ENCODE measurements at regions not wholly inside any gene's neighbourhood (a gene's known extent, or its start where the extent isn't known, plus 50 kb on each side); places are given as distances from the start of the nearest gene placed in this dataset.

GRCh38 chr5:87152886-87153285 is 114.8 kb upstream of the RASA1 start:
- Histone ChIP-seq H3K27me3 (ENCODE audit: control insufficient read depth, insufficient read depth, low read length) (no peaks in the 10 kb centered on the region), H3K9ac (ENCODE audit: low read depth, low read length) (no peak overlapping the region), H4K20me1 (ENCODE audit: insufficient read depth, low read length) (no peaks in the 10 kb centered on the region), H3K4me1 (ENCODE audit: control insufficient read depth, insufficient read depth, low read length) (peaks cover 4% of the 10 kb centered on the region), H4K8ac (ENCODE audit: low read depth in 2 of 2, low read length in 2 of 2) (no peak overlapping the region), H3K4me2 (ENCODE audit: low read depth, low read length) (no peak overlapping the region), H2AFZ (replicated peaks; ENCODE audit: low read length, poor library complexity) (no peak overlapping the region), H2BK5ac (ENCODE audit: low read depth, low read length, poor library complexity, severe bottlenecking) (no peak overlapping the region), H3K9me1 (ENCODE audit: insufficient read depth, low read length) (peaks cover 16% of the 10 kb centered on the region), H3K23ac (ENCODE audit: low read depth, low read length) (no peak overlapping the region), H2BK120ac (ENCODE audit: low read depth, low read length) (peak overlapping the region; percentile 48), H3K27ac (ENCODE audit: insufficient read depth, low read length) (no peak overlapping the region), H3K18ac (ENCODE audit: low read depth, low read length) (peak overlapping the region; percentile 80; the same call in 1 of the 2 replicates), H3K4me3 (ENCODE audit: insufficient read depth, low read depth, low read length) (no peak overlapping the region), H2AK9ac (replicated peaks; ENCODE audit: low read depth, low read length, poor library complexity) (no peak overlapping the region), H2AK5ac (ENCODE audit: low read depth, low read length) (no peak overlapping the region), H3K9me3 (ENCODE audit: control insufficient read depth, insufficient read depth, low read length) (no peaks in the 10 kb centered on the region), H3K14ac (replicated peaks; ENCODE audit: low read depth, low read length) (no peak overlapping the region), H3K79me1 (ENCODE audit: low read depth in 1 of 2, low read length in 2 of 2) (0 out of 4 replicates have a peak, but pooled peaks cover 0 to 8% of the 10 kb centered on the region in 2 experiments), H2BK20ac (ENCODE audit: low read depth, low read length) (peak overlapping the region; percentile 27; the same call in 1 of the 2 replicates), H4K91ac (ENCODE audit: insufficient read depth, low read depth, low read length) (no peak overlapping the region), H3K36me3 (ENCODE audit: control insufficient read depth, insufficient read depth, low read length) (no peaks in the 10 kb centered on the region), H4K5ac (ENCODE audit: low read depth, low read length) (no peak overlapping the region), H2BK15ac (ENCODE audit: low read depth, low read length) (no peak overlapping the region), H3K4ac (ENCODE audit: low read depth, low read length) (peak overlapping the region; percentile 73; the same call in 1 of the 2 replicates), H3K56ac (ENCODE audit: extremely low read depth, insufficient read depth, low read length) (no peak overlapping the region)
- CTCF ChIA-PET = no interaction called here
- no TSS peak for BruUV-seq (replicated peaks)
- POLR2A ChIA-PET (ENCODE audit: unreplicated experiment) = no interaction called here
- in situ Hi-C loops (cut with MboI; ENCODE audit: low sequenced_read_pairs) (no loop called here), dilution Hi-C loops (cut with HindIII; ENCODE audit: low sequenced_read_pairs, unreplicated experiment) (no loop called here), intact Hi-C loops (cut with micrococcal nuclease) (loop anchor here (5.0 kb wide), 3 partner anchors 39 to 114 kb away; partner anchors contain the start of gene RASA1)
- TF ChIP-seq NFE2L2 (IDR thresholded peaks at IDR 0.05; ENCODE audit: low read depth, low read length) = no peak
- TF ChIP-seq MAZ (IDR thresholded peaks at IDR 0.05; ENCODE audit: borderline replicate concordance, low read depth, low read length) = no peak
- TF ChIP-seq FOS (IDR thresholded peaks at IDR 0.05; ENCODE audit: low read depth, low read length) = no peak
- TF ChIP-seq POLR2A (IDR thresholded peaks at IDR 0.05; ENCODE audit: low read depth, low read length) = no peak
- no peak for DNase-seq
- ATAC-seq (ENCODE audit: low read depth) = no peak
- no CpG with 5 or more reads among the region's 1 CpG for WGBS, 2 experiments (ENCODE audit: extremely low coverage in 2 of 2, insufficient read length in 1 of 2)
